SU-DHL-6 (cell line): ENCODE measurements at regions not wholly inside any gene's neighbourhood (a gene's known extent, or its start where the extent isn't known, plus 50 kb on each side); places are given as distances from the start of the nearest gene placed in this dataset.

Experiments used
- EZH2phosphoT487 ChIP-seq: fragments of 200-600 bp; sonication (generic), shearing (Covaris generic); conservative IDR thresholded peaks from 2 replicates; pipeline ENCODE4 v1.6.1; 2018; ENCODE audit warnings: mild to moderate bottlenecking, antibody characterized with exemption, low read length, moderate library complexity, mixed read lengths
- TF ChIP-seq, protein P1 (sequence below): fragments of 200-600 bp; sonication (generic); IDR thresholded peaks from one replicate; pipeline ENCODE4 v1.5.1; 2017; ENCODE audit warnings: antibody characterized with exemption, mild to moderate bottlenecking, low read length, moderate library complexity; ENCODE audit not compliant: insufficient read depth, poor library complexity, severe bottlenecking

DNA sequence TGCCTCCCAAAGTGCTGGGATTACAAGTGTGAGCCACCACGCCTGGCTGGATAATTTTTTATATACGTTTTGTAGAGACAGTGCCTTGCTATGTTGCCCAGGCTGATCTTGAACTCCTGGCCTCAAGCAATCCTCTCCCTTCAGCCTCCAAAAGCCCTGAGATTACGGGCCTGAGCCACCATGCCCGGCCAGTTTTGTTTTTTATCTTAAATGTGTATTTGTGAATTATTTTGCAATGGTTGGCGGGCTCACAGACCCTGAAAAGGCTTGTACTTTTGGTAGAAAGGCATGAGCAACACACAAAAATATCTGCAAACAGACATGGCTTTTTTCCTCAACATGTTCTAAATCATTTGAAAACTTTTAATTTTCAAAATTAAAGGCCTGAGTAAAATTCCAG is 73.4 kb upstream of the TMEM18 start:
- TF ChIP-seq, protein P1, sequence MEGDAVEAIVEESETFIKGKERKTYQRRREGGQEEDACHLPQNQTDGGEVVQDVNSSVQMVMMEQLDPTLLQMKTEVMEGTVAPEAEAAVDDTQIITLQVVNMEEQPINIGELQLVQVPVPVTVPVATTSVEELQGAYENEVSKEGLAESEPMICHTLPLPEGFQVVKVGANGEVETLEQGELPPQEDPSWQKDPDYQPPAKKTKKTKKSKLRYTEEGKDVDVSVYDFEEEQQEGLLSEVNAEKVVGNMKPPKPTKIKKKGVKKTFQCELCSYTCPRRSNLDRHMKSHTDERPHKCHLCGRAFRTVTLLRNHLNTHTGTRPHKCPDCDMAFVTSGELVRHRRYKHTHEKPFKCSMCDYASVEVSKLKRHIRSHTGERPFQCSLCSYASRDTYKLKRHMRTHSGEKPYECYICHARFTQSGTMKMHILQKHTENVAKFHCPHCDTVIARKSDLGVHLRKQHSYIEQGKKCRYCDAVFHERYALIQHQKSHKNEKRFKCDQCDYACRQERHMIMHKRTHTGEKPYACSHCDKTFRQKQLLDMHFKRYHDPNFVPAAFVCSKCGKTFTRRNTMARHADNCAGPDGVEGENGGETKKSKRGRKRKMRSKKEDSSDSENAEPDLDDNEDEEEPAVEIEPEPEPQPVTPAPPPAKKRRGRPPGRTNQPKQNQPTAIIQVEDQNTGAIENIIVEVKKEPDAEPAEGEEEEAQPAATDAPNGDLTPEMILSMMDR, result no peak
- no peak for TF ChIP-seq EZH2phosphoT487
